AG04449 (cell line): ENCODE measurements at regions not wholly inside any gene's neighbourhood (a gene's known extent, or its start where the extent isn't known, plus 50 kb on each side); places are given as distances from the start of the nearest gene placed in this dataset.
A peak's percentile ranks its signal among the peaks of the same experiment; 100 is the strongest.
"Not testable (repeated sequence)": the region's sequence is repeated elsewhere in the genome, so short reads cannot be mapped to it uniquely, and the experiment has no call there.

Experiments
- CTCF ChIA-PET: fragments of 350-600 bp; formaldehyde crosslinking; extraction: SDS; loops from one replicate; lab custom pipeline; 2021; ENCODE audit warnings: antibody characterized with exemption; lab: Yijun Ruan, JAX
- POLR2A ChIA-PET: fragments of 400-600, 350-600 bp; formaldehyde crosslinking; extraction: SDS; loops from one replicate; lab custom pipeline; 2020; ENCODE audit warnings: antibody characterized with exemption, inconsistent platforms; lab: Yijun Ruan, JAX
- DNase-seq: peaks from one replicate; pipeline ENCODE4 v3.0.0-alpha.2; 2010; ENCODE audit warnings: low read depth, low spot score
- H3K4me3 ChIP-seq: 2 replicates; pipeline ENCODE4 v1.5.1; 2011; ENCODE audit warnings: low read depth, mild to moderate bottlenecking, control low read depth, low read length
- CTCF ChIP-seq: IDR thresholded peaks from one replicate; pipeline ENCODE4 v1.5.1; 2011; ENCODE audit warnings: mild to moderate bottlenecking, moderate library complexity, low read length, control low read depth, inconsistent platforms; ENCODE audit not compliant: insufficient read depth; ENCODE audit errors: missing control alignments

- POLR2A ChIA-PET, H3K4me3 ChIP-seq, CTCF ChIA-PET, DNase-seq: not testable (repeated sequence)
Measured at GRCh38 chr5:7310656-7311055, 85.3 kb upstream of the ADCY2 start.

DNA sequence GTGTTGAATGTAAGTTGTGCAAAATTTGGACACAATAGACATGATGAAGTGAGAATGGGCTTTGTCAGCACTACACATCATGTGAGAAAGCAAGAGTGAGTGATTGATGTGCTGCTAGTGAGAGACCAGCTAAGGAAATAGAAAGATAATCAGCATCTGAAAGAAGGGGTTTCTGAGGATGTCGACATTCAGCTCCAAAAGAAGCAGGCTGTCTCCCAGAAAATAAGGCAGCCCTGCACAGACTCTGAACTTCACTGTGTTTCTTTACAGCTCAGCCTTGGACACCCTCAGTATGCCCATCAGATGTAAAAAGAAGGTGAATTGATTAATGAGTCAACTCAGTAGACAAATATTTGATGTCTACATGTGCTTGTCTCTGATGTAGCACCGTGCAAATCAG is 80.8 kb upstream of the ADCY2 start:
- TF ChIP-seq CTCF = no peak
- ChIA-PET CTCF (no interaction called here), POLR2A (no interaction called here)
- H3K4me3 ChIP-seq = no peak overlapping the region
- DNase-seq = no peak

DNA sequence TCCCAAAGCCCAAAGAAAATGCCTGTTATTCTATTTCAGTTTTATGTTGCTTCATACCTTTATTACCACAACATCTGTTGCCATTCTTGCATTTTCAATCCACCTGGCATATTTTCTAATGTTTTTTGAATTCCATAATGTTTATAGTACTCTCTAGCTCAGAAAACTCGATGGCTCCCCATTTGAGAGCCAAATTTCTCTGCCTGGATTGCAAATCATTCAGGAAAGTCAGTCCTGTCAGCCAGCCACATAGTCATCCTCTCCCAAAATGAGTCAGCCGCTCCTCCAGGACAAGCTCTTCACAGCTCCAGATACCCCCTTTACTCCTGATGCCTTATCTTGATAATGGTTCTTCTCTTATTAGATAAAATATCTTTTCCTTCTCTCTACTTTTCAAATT is 78.2 kb upstream of the ADCY2 start:
- CTCF ChIA-PET = no interaction called here
- POLR2A ChIA-PET = no interaction called here
- no peak for DNase-seq
- H3K4me3 ChIP-seq = no peak overlapping the region
- TF ChIP-seq CTCF = no peak

DNA sequence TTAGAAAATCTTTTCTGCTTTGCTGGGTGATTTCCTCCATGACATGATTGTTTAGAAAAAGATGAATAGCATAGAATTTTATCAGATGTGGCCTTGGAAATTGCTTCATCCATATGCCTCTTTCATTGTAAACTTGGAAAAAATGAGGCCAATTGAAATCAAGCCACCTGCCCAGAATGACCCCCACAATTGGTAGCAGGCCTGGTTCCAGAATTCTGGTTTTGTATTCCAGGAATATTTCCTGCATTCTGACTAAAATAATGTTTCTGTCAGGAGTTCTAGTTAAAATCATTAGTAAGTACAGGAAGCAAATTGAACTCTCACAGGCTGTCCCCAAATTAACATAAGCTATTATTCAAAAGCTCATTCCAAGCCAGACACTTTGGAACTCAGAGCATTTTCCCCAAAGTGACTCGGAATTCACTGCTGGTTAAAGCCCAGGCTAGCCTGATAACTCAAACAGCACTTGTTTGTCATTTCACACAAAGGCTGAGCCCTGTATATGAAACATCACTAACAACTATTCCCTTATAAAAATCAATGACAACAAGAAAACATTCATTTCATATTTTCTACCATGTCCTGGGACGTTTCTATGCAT is 75.1 kb upstream of the ADCY2 start:
- TF ChIP-seq CTCF = no peak
- no peak overlapping the region for H3K4me3 ChIP-seq
- CTCF ChIA-PET = no interaction called here
- DNase-seq = no peak
- POLR2A ChIA-PET = no interaction called here

DNA sequence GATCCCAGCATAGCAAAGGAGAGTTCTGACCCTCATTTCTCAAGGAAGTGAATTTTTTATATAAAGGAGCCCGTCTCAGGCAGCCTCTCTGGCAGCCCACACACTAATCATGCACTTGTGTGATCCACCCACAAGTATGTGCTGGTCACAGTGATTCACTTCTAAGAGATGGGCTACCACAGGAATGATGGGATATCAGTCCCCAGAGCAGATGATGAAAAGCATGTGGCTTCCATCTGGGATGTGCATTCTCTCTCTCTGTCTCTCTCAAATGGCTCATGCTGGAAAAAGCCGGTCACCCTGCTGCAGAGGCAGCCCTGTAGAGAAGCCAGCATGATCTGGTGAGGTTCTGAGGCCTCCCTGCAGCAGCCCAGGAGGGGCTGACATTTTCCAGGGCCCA is 74.2 kb upstream of the ADCY2 start:
- TF ChIP-seq CTCF = no peak
- ChIA-PET CTCF (no interaction called here), POLR2A (no interaction called here)
- DNase-seq = peak; percentile 98
- no peak overlapping the region; the same call in 1 of the 2 replicates for H3K4me3 ChIP-seq

GRCh38 chr5:7324919-7325318 is 71.0 kb upstream of the ADCY2 start:
- POLR2A ChIA-PET = no interaction called here
- DNase-seq = no peak
- no peak for TF ChIP-seq CTCF

More at GRCh38 chr5:7324919-7325318, 71.0 kb upstream of the ADCY2 start:
- CTCF ChIA-PET = no interaction called here
- H3K4me3 ChIP-seq = no peak overlapping the region
